ENCODE measurements at regions not wholly inside any gene's neighbourhood (a gene's known extent, or its start where the extent isn't known, plus 50 kb on each side); places are given as distances from the start of the nearest gene placed in this dataset.

GRCh38 chr4:89531932-89532640, 224.5 kb upstream of the GPRIN3 start:
- H3K4me3 ChIP-seq (ENCODE audit: low read depth, low read length) = no peak overlapping the region
- in situ Hi-C loops (cut with HindIII; ENCODE audit: low sequenced_read_pairs) = no loop called here
- no peak for DNase-seq (ENCODE audit: low read depth)

GRCh38 chr4:89528526-89529133, 221.0 kb upstream of the GPRIN3 start:
- DNase-seq (ENCODE audit: low read depth) = no peak
- no peak overlapping the region for H3K4me3 ChIP-seq (ENCODE audit: low read depth, low read length)
- TF ChIP-seq, protein P1, sequence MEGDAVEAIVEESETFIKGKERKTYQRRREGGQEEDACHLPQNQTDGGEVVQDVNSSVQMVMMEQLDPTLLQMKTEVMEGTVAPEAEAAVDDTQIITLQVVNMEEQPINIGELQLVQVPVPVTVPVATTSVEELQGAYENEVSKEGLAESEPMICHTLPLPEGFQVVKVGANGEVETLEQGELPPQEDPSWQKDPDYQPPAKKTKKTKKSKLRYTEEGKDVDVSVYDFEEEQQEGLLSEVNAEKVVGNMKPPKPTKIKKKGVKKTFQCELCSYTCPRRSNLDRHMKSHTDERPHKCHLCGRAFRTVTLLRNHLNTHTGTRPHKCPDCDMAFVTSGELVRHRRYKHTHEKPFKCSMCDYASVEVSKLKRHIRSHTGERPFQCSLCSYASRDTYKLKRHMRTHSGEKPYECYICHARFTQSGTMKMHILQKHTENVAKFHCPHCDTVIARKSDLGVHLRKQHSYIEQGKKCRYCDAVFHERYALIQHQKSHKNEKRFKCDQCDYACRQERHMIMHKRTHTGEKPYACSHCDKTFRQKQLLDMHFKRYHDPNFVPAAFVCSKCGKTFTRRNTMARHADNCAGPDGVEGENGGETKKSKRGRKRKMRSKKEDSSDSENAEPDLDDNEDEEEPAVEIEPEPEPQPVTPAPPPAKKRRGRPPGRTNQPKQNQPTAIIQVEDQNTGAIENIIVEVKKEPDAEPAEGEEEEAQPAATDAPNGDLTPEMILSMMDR (IDR thresholded peaks at IDR 0.05; ENCODE audit: low read depth, low read length, missing control alignments) = no peak
- in situ Hi-C loops (cut with HindIII; ENCODE audit: low sequenced_read_pairs) = no loop called here

More at GRCh38 chr4:89531932-89532640, 224.5 kb upstream of the GPRIN3 start:
- TF ChIP-seq, protein P1 (IDR thresholded peaks at IDR 0.05; ENCODE audit: low read depth, low read length, missing control alignments) = no peak

DNA sequence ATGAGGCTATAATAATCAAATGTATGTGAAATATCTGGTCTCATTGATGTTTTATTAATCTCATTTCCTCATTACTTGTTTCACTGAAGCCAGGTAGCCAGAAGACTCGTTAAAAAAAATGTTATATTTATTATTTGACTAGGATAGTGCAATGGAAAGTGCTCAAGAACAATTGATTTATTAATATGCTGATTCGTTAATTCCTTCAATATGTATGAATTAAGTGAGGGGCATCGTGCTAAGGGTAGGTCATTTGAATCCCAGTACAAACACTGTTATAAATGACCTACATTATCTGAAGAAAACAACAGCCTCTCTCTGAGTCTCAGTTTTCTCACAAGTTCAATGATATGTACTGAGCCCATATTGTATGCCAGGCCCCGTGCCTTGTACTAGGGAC, 214.2 kb upstream of the GPRIN3 start:
- DNase-seq (ENCODE audit: low read depth) = no peak
- TF ChIP-seq, protein P1 (IDR thresholded peaks at IDR 0.05; ENCODE audit: low read depth, low read length, missing control alignments) = no peak
- in situ Hi-C loops (cut with HindIII; ENCODE audit: low sequenced_read_pairs) = no loop called here
- no peak overlapping the region for H3K4me3 ChIP-seq (ENCODE audit: low read depth, low read length)

DNA sequence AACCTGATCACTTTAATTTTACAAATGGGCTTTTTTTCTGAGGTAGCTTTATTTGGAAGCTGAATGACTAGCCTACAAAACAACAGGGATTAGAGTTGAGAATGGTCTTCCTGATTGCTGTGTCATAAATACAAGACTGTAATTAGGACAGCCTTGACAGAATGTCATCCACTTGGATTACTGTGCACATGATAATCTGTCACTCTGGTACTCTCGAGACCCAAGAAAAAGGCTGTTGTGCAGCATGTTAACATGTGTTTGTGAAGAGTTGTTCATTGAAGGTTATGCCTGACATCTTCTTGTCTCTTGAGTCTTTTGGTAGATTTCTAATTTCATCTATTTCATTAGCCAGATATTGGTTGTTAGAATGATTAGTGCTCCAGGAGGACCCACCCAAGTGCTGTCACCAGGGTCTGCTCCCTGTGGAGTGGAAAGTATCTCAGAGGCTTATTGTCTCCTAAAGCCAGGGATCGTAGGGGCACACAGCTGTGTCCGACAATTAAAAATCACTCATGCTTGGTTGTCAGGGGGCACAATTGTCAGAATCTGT, 212.2 kb upstream of the GPRIN3 start:
- TF ChIP-seq, protein P1 (IDR thresholded peaks at IDR 0.05; ENCODE audit: low read depth, low read length, missing control alignments) = no peak
- in situ Hi-C loops (cut with HindIII; ENCODE audit: low sequenced_read_pairs) = no loop called here

GRCh38 chr4:89518259-89518658, 210.7 kb upstream of the GPRIN3 start:
- TF ChIP-seq, protein P1 (IDR thresholded peaks at IDR 0.05; ENCODE audit: low read depth, low read length, missing control alignments) = no peak
- no peak overlapping the region for H3K4me3 ChIP-seq (ENCODE audit: low read depth, low read length)
- no peak for DNase-seq (ENCODE audit: low read depth)
- in situ Hi-C loops (cut with HindIII; ENCODE audit: low sequenced_read_pairs) = no loop called here

More for the DNA sequence above, 212.2 kb upstream of the GPRIN3 start:
- H3K4me3 ChIP-seq (ENCODE audit: low read depth, low read length) = no peak overlapping the region
- DNase-seq (ENCODE audit: low read depth) = no peak

DNA sequence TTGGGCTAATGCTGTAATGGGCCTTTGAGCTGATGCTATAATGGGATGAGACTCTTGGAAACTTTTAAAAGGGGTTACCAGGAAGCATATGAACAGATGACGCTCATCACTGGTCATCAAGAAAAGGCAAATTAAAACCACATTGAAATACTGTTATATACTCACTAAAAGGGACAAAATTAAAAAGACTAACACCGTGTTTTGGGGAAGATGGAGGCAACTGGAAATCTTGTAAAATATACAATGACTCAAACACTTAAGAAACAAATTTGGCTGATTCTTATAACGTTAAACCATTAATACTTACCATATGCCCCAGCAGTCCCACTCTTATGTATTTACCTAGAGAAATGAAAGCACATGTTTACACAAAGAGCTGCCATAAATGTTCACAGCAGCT, 207.2 kb upstream of the GPRIN3 start:
- in situ Hi-C loops (cut with HindIII; ENCODE audit: low sequenced_read_pairs) = no loop called here
- no peak for DNase-seq (ENCODE audit: low read depth)
- TF ChIP-seq, protein P1 (IDR thresholded peaks at IDR 0.05; ENCODE audit: low read depth, low read length, missing control alignments) = no peak
- no peak overlapping the region for H3K4me3 ChIP-seq (ENCODE audit: low read depth, low read length)

Data from astrocyte of the cerebellum (primary cell).